Lower lobe of right lung (tissue), 2 donors: ENCODE measurements at regions not wholly inside any gene's neighbourhood (a gene's known extent, or its start where the extent isn't known, plus 50 kb on each side); places are given as distances from the start of the nearest gene placed in this dataset.

Source experiments
- ATAC-seq, 2 donors: fragments of 200-7000 bp; cut with Tn5 transposase; one replicate each; pipeline ENCODE4 v1.9.1; 2020 to 2022; ENCODE audit warnings: mild to moderate bottlenecking in 2 of 2, moderate library complexity in 2 of 2
- DNase-seq: peaks from one replicate; pipeline ENCODE4 v3.0.0-alpha.2; 2020
- H3K27ac ChIP-seq: fragments of 200-600 bp; one replicate; pipeline ENCODE4 v1.8.0; 2022
- H3K27me3 ChIP-seq: fragments of 200-600 bp; one replicate; pipeline ENCODE4 v1.8.0; 2022; ENCODE audit warnings: low read depth
- H3K36me3 ChIP-seq: fragments of 200-600 bp; one replicate; pipeline ENCODE4 v1.8.0; 2022; ENCODE audit warnings: mild to moderate bottlenecking
- H3K4me1 ChIP-seq: fragments of 200-600 bp; one replicate; pipeline ENCODE4 v1.8.0; 2022
- H3K4me3 ChIP-seq: fragments of 200-600 bp; one replicate; pipeline ENCODE4 v1.8.0; 2022; ENCODE audit warnings: mild to moderate bottlenecking
- H3K9me3 ChIP-seq: fragments of 200-600 bp; one replicate; pipeline ENCODE4 v1.8.0; 2022
- CTCF ChIP-seq: fragments of 200-600 bp; IDR thresholded peaks from one replicate; pipeline ENCODE4 v1.8.0; 2022; ENCODE audit warnings: antibody characterized with exemption, mild to moderate bottlenecking
- intact Hi-C: fragments of 100-400 bp; cut with DNase I; formaldehyde crosslinking; loops from one replicate; pipeline ENCODE4 v1.11.0; 2022
- donor health status: DM: no; HTN: yes; CAD: no; lungs with severe emphysema.

GRCh38 chr13:21948769-21949474, 278.0 kb downstream of the FGF9 start:
- ATAC-seq (no peak), DNase-seq (no peak)
- no peak for TF ChIP-seq CTCF
- Histone ChIP-seq H3K27ac (no peak overlapping the region), H3K27me3 (no peaks in the 10 kb centered on the region), H3K4me1 (no peaks in the 10 kb centered on the region), H3K4me3 (no peak overlapping the region), H3K9me3 (peaks cover 14% of the 10 kb centered on the region), H3K36me3 (no peaks in the 10 kb centered on the region)
- intact Hi-C loops: no loop called here

GRCh38 chr13:21949818-21950429, 279.1 kb downstream of the FGF9 start:
- Histone ChIP-seq H3K4me3 (no peak overlapping the region), H3K4me1 (no peaks in the 10 kb centered on the region), H3K27me3 (no peaks in the 10 kb centered on the region), H3K9me3 (peaks cover 4% of the 10 kb centered on the region), H3K36me3 (no peaks in the 10 kb centered on the region), H3K27ac (no peak overlapping the region)
- ATAC-seq (no peak), DNase-seq (no peak)
- TF ChIP-seq CTCF: no peak
- intact Hi-C loops: no loop called here

DNA sequence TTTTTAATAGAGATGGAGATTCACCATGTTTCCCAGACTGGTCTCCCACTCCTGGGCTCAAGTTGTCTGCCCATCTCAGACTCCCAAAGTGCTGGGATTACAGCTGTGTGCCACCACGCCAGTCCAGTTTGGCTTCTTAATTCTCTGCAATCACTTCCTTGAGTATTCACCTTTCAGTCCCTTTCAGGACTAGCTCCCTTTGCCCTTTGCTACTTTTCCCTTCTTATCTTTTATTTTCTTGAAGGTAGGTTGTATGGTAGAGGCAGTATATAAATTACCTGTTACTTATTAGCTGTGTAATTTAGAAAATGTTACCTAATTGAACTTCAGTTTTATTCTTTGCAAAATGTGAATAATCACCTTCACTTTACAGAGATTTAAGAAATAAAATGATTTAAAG, 285.8 kb downstream of the FGF9 start:
- ATAC-seq (no peak), DNase-seq (no peak)
- Histone ChIP-seq H3K36me3 (no peaks in the 10 kb centered on the region), H3K27ac (no peak overlapping the region), H3K4me1 (no peaks in the 10 kb centered on the region), H3K27me3 (no peaks in the 10 kb centered on the region), H3K4me3 (no peak overlapping the region), H3K9me3 (no peaks in the 10 kb centered on the region)
- intact Hi-C loops: no loop called here
- TF ChIP-seq CTCF: no peak

DNA sequence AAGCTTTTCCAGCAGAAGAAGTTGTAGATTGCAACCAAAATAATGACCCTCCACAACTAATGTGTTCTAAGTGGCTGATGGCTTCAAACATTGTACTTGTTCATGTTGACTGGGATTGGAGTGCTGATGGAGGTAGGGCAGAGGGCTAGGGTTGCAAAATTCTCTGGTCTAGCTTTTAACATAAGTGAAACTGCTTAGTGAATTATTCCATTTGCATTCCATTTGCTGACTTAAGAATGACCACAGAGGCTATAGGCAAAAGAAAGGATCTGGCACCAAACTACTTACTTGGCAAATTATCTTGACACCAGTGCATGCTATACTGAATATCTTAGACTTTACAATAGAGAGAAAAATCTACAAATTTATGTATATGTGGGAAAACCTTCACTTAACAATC, 287.0 kb downstream of the FGF9 start:
- Histone ChIP-seq H3K9me3 (no peaks in the 10 kb centered on the region), H3K4me3 (no peak overlapping the region), H3K4me1 (no peaks in the 10 kb centered on the region), H3K36me3 (no peaks in the 10 kb centered on the region), H3K27me3 (no peaks in the 10 kb centered on the region), H3K27ac (no peak overlapping the region)
- ATAC-seq (no peak), DNase-seq (no peak)
- intact Hi-C loops: no loop called here
- TF ChIP-seq CTCF: no peak

DNA sequence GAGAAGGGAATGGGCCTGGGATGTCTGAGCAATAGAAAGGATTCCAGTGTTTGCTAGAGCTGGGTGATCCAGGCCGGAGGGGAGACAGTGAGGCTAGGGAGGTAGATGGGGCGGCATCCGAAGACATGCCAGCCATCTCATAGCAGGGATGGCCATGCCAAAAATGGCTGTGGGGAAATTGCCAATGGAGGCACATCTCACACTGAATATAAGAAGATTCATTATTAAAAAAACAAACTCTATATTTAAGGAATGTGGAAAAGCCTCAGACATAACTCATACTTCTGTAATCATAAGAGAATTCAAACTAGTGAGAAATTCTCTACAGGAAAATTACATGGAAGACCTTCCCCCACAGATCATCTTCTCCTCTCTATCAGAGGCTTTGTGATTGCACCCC, 289.2 kb downstream of the FGF9 start:
- Histone ChIP-seq H3K36me3 (no peaks in the 10 kb centered on the region), H3K9me3 (no peaks in the 10 kb centered on the region), H3K27me3 (no peaks in the 10 kb centered on the region), H3K27ac (no peak overlapping the region), H3K4me1 (no peaks in the 10 kb centered on the region), H3K4me3 (no peak overlapping the region)
- no peak for DNase-seq
- no peak for ATAC-seq
- no peak for TF ChIP-seq CTCF
- intact Hi-C loops: no loop called here
